Cardiac fibroblast (primary cell): ENCODE measurements at regions not wholly inside any gene's neighbourhood (a gene's known extent, or its start where the extent isn't known, plus 50 kb on each side); places are given as distances from the start of the nearest gene placed in this dataset.
A peak's percentile ranks its signal among the peaks of the same experiment; 100 is the strongest.

Source experiments
- DNase-seq, 2 donors: peaks; one replicate each; pipeline versions ENCODE4 v3.0.0 to v3.0.0-alpha.2; 2010; ENCODE audit warnings: low read depth in 2 of 2
- H3K4me3 ChIP-seq, 2 donors: replicated peaks in 1 of 2; 1 replicate in 1 of 2; 2 replicates in 1 of 2; pipeline ENCODE4 v1.5.1; 2011; ENCODE audit warnings: low read depth in 2 of 2, low read length in 2 of 2, mild to moderate bottlenecking in 2 of 2, moderate library complexity in 1 of 2
- TF ChIP-seq, protein P1 (sequence below): IDR thresholded peaks from one replicate; pipeline ENCODE4 v1.5.1; 2011; ENCODE audit warnings: low read depth, mild to moderate bottlenecking, low read length, inconsistent platforms

DNA sequence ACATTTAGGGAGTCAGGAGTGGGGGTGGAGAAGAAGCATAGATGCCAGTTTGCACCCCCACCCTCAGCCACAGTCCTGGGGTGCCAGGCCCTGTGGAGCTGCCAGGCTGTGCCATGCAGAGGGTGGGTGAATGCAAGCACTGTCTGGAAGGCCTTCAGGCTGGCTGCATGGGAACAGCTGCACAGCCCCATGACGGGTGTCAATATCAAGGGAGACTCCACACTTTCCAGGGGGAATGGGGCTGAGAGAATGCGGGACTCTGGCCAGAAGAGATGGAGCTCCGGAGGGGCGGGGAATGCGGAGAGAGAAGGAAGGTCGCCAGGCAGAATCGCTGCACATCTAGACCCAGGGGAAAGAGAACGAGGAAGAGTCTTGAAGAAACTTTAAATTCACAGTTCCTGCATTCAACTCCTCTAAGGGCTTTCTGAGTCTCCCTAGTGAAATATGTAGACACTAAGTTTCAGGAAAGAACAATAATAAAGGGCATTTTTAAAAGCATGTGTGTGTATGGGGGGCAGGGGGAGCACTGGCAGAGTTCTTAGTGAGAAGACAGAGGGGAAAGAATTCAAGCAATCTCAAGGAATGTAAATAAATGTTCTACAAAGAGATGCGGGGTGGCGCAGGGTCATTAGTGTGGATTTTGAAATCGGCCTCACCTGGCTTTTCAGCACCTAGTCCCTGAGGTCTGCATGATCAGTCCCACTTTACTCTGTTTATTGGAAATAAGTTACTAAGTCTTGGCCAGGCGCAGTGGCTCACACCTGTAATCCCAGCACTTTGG lies 59.1 kb downstream of the BOD1 start:
- TF ChIP-seq, protein P1, sequence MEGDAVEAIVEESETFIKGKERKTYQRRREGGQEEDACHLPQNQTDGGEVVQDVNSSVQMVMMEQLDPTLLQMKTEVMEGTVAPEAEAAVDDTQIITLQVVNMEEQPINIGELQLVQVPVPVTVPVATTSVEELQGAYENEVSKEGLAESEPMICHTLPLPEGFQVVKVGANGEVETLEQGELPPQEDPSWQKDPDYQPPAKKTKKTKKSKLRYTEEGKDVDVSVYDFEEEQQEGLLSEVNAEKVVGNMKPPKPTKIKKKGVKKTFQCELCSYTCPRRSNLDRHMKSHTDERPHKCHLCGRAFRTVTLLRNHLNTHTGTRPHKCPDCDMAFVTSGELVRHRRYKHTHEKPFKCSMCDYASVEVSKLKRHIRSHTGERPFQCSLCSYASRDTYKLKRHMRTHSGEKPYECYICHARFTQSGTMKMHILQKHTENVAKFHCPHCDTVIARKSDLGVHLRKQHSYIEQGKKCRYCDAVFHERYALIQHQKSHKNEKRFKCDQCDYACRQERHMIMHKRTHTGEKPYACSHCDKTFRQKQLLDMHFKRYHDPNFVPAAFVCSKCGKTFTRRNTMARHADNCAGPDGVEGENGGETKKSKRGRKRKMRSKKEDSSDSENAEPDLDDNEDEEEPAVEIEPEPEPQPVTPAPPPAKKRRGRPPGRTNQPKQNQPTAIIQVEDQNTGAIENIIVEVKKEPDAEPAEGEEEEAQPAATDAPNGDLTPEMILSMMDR = no peak
- no peak for DNase-seq
- no peak overlapping the region for H3K4me3 ChIP-seq

DNA sequence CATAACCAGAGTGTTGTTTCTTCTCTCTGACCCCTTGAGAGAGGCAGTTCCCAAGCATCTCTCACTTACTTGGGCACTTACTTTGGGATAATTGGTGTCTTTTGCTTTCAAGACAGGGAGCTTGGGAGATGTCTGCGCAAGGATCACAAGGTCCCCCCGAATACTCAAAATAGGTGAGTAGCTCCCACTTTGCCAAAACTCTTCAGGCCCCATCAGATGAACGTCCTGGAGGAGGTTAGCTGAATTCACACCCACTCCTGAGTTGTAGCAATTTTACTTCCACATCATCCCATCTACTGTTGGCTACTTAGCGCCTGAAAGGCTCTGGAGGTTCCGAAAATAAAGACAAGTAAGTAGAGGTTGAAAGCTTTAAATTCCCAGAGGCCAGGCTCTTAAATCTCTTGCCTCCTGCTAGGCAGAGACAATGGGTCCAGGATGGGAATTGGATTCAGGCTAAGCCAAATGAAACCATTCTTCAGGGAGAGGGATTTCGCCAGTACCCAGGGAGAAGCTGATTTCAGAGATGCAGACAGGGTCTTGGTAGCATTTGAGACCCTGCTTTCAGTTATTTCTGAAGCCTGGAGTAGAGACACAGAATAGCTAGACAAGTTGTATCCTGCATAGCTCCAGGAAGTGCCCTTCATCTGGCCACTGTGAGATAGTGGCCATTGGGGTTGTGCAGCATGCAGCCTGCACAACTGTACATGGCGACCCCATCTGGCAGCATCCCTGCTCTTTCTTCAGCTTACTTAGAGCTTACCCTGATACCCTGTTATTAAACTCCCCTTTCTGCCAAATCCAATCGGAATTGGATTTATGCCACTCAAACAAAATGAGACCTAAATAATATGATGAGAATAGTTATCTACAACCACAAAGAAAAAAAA lies 60.1 kb downstream of the BOD1 start:
- TF ChIP-seq, protein P1 = no peak
- H3K4me3 ChIP-seq = no peak overlapping the region
- no peak for DNase-seq

- TF ChIP-seq, protein P1 = no peak
- no peak overlapping the region for H3K4me3 ChIP-seq
- no peak for DNase-seq
Observed at GRCh38 chr5:173554989-173555705, 61.3 kb downstream of the BOD1 start.

DNA sequence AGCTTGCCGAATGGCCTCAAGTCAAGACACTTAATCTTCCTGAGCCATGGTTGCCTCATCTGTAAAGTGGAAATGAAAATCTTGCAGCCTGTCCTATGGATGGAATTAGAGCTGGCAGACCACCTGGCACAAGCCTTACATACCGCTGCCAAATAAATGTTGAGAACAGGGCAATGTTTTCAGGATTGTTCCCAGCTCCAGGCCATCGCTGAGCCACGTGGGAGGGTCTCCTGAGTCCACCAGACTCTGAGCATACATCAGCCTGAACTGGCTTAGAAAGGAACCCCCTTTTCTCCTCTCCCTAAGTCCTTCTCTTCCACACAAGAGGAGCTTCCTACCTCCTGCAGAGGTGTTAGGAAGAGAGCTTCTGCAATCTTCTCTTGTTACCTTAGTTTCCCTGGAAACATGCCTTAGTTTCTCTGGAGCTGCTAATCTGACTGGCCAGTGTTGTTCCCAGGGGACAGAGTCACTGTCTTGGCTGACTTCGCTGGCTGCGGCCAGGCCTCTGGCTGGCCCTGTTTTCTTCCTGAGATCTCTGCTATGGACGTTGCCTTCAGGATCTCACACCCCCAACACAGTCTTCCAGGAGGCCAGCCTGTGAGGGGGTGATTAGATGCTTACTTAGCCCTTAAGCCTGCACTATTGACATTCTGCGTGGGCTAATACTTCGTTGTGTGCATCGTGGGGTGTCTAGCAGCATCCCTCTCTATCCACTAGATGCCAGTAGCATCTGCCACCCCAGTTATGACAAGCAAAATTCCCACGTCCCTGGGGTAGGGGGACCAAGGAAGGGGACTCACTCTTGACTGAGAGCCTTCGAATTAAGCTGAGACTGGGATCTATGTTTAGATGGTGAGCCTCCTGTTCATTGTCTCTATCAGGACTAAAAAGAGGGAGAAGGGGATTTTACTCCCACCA lies 62.2 kb downstream of the BOD1 start:
- DNase-seq = peak in 1 of 2 donors; percentile 19
- TF ChIP-seq, protein P1 = no peak
- no peak overlapping the region for H3K4me3 ChIP-seq

DNA sequence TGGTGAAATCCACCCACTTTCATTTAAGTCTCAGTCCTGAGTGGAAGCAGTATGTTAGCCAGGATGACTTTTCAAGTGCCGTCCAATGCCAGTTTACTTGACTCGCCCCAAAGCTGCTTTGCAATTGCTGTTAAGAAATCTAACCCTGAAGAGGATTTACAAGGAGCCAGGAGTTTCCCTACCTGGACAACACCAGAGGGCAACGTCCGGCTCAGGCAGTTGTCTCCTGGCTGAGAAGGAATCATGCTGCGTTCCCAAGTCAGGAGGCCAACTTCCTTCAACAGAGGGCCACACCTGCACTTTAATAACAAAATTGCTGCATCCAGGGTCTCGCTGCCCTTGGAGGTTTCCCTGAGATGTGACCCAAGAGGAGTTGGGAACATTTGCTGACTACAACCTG lies 65.8 kb downstream of the BOD1 start:
- DNase-seq = no peak

More for the DNA sequence above, 65.8 kb downstream of the BOD1 start:
- H3K4me3 ChIP-seq = no peak overlapping the region
- TF ChIP-seq, protein P1 = no peak
